GM12892 (cell line): ENCODE measurements at regions not wholly inside any gene's neighbourhood (a gene's known extent, or its start where the extent isn't known, plus 50 kb on each side); places are given as distances from the start of the nearest gene placed in this dataset.

ENCODE experiments used
- POLR2A ChIP-seq: IDR thresholded peaks from 2 replicates; pipeline ENCODE4 v1.6.1; 2011; ENCODE audit warnings: low read depth, low read length, control low read depth
- POLR2AphosphoS5 ChIP-seq: IDR thresholded peaks from 2 replicates; pipeline ENCODE4 v1.6.1; 2011; ENCODE audit warnings: low read depth, low read length, control low read depth

DNA sequence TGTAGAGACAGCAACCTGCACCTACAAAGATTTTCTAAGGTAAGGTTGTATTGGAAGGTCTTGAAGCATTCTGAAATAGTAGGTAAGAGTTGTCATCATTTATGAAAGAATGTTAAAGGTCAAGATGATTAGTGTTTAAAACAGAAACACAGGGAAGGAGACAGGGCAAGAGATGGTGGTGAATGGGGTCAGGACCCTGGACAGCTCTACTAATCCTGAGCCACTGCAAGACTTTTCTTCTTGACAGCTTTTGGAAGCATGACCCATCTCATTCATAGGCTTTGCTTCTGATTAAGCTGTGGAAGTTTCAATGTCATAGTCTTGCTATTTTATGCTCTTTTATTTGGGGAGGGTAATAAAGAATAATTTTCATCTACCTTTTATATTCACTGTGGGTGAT is 75.5 kb upstream of the CAND1 start:
- TF ChIP-seq POLR2AphosphoS5 = no peak
- TF ChIP-seq POLR2A = no peak
